ENCODE measurements at regions not wholly inside any gene's neighbourhood (a gene's known extent, or its start where the extent isn't known, plus 50 kb on each side); places are given as distances from the start of the nearest gene placed in this dataset.

- no peak for TF ChIP-seq CTCF (conservative IDR thresholded peaks at IDR 0.05)
- TF ChIP-seq ZFX (IDR thresholded peaks at IDR 0.05), result no peak
Observed at GRCh38 chr11:133650082-133650481, 117.8 kb upstream of the OPCML start.

All from C4-2B (cell line).